ENCODE measurements at regions not wholly inside any gene's neighbourhood (a gene's known extent, or its start where the extent isn't known, plus 50 kb on each side); places are given as distances from the start of the nearest gene placed in this dataset.

DNA sequence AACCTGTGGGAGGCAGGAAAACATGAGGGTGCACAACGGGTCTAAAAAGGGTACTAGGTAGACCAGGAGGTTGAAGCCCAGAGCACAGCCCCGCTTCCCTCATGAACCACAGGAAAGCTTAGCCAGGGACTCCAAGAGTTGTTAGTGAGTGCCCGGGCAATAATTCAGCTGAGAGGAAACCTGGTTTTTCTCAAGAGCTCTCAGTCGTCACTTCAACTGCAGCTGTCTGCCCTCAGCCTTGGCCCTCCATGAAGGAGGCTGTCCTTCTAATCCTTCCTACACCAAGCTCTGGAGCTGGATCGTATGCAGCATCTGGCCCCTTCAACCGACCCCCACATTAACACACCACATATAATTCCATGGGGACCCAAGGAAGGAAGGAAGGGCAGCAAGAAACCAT is 77.0 kb upstream of the BACE2 start:
- DNase-seq (no peak), ATAC-seq (no peak)
- no peak overlapping the region for H3K4me3 ChIP-seq (ENCODE audit: low read length)
- H3K9me3 ChIP-seq (ENCODE audit: low read length) = no peaks in the 10 kb centered on the region
- H3K27me3 ChIP-seq (ENCODE audit: low read length) = peaks cover 76% of the 10 kb centered on the region
- intact Hi-C loops (cut with micrococcal nuclease) = no loop called here
- H2AFZ ChIP-seq (ENCODE audit: low read length) = no peak overlapping the region
- BruUV-seq (replicated peaks) = no TSS peak
- POLR2A ChIA-PET (ENCODE audit: unreplicated experiment) = no interaction called here
- CTCF ChIA-PET = no interaction called here
- H3F3A ChIP-seq (ENCODE audit: low read length, unreplicated experiment) = no peaks in the 10 kb centered on the region
- no peaks in the 10 kb centered on the region for H3K79me2 ChIP-seq (ENCODE audit: low read length)
- H3K27ac ChIP-seq (ENCODE audit: low read length) = no peak overlapping the region
- H3K4me2 ChIP-seq (ENCODE audit: low read length) = no peak overlapping the region
- no peaks in the 10 kb centered on the region for H4K20me1 ChIP-seq (ENCODE audit: low read length)
- TF ChIP-seq, protein P1, sequence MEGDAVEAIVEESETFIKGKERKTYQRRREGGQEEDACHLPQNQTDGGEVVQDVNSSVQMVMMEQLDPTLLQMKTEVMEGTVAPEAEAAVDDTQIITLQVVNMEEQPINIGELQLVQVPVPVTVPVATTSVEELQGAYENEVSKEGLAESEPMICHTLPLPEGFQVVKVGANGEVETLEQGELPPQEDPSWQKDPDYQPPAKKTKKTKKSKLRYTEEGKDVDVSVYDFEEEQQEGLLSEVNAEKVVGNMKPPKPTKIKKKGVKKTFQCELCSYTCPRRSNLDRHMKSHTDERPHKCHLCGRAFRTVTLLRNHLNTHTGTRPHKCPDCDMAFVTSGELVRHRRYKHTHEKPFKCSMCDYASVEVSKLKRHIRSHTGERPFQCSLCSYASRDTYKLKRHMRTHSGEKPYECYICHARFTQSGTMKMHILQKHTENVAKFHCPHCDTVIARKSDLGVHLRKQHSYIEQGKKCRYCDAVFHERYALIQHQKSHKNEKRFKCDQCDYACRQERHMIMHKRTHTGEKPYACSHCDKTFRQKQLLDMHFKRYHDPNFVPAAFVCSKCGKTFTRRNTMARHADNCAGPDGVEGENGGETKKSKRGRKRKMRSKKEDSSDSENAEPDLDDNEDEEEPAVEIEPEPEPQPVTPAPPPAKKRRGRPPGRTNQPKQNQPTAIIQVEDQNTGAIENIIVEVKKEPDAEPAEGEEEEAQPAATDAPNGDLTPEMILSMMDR (conservative IDR thresholded peaks at IDR 0.05; ENCODE audit: low read depth, low read length) = no peak
- TF ChIP-seq EZH2 (IDR thresholded peaks at IDR 0.05; ENCODE audit: low read length, unreplicated experiment) = no peak
- TF ChIP-seq EZH2phosphoT487 (IDR thresholded peaks at IDR 0.05; ENCODE audit: borderline replicate concordance, low read length) = no peak
- no peaks in the 10 kb centered on the region for H3K9me2 ChIP-seq (replicated peaks; ENCODE audit: low read length)
- no peak overlapping the region for H3K9ac ChIP-seq (ENCODE audit: low read length)
- H3K36me3 ChIP-seq (ENCODE audit: low read depth, low read length) = no peaks in the 10 kb centered on the region
- H3K4me1 ChIP-seq (ENCODE audit: insufficient read depth, low read length) = no peaks in the 10 kb centered on the region

DNA sequence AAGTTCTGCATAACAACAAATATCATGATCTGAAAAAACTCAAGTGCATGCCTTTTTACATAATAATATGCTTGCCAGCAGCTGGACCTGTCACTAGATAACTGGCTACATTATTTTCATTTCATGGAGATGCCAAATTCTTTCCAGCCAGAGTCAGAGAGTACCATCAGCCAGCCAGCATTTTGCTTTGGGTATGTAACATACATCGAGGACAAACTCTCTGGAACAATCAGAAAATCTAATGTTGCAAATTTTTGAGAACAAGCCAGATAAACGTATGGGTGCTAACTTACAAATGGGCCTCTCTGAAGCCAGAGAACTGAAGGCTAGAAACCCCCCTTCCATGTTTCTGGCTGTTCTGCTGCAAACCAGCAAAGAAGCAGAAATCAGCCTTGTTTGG is 76.3 kb upstream of the BACE2 start:
- POLR2A ChIA-PET (ENCODE audit: unreplicated experiment) = no interaction called here
- intact Hi-C loops (cut with micrococcal nuclease) = no loop called here
- no peak overlapping the region for H3K27ac ChIP-seq (ENCODE audit: low read length)
- BruUV-seq (replicated peaks) = no TSS peak
- TF ChIP-seq EZH2phosphoT487 (IDR thresholded peaks at IDR 0.05; ENCODE audit: borderline replicate concordance, low read length) = no peak
- no peaks in the 10 kb centered on the region for H3K9me2 ChIP-seq (replicated peaks; ENCODE audit: low read length)
- CTCF ChIA-PET = no interaction called here
- H3K9ac ChIP-seq (ENCODE audit: low read length) = no peak overlapping the region
- H3K4me3 ChIP-seq (ENCODE audit: low read length) = no peak overlapping the region
- no peak overlapping the region for H2AFZ ChIP-seq (ENCODE audit: low read length)
- H3K27me3 ChIP-seq (ENCODE audit: low read length) = peaks cover 77% of the 10 kb centered on the region
- H3K79me2 ChIP-seq (ENCODE audit: low read length) = no peaks in the 10 kb centered on the region
- ATAC-seq = no peak
- no peak for DNase-seq
- no peaks in the 10 kb centered on the region for H4K20me1 ChIP-seq (ENCODE audit: low read length)
- H3F3A ChIP-seq (ENCODE audit: low read length, unreplicated experiment) = no peaks in the 10 kb centered on the region
- H3K4me1 ChIP-seq (ENCODE audit: insufficient read depth, low read length) = no peaks in the 10 kb centered on the region
- no peaks in the 10 kb centered on the region for H3K9me3 ChIP-seq (ENCODE audit: low read length)
- H3K36me3 ChIP-seq (ENCODE audit: low read depth, low read length) = no peaks in the 10 kb centered on the region
- no peak overlapping the region for H3K4me2 ChIP-seq (ENCODE audit: low read length)

DNA sequence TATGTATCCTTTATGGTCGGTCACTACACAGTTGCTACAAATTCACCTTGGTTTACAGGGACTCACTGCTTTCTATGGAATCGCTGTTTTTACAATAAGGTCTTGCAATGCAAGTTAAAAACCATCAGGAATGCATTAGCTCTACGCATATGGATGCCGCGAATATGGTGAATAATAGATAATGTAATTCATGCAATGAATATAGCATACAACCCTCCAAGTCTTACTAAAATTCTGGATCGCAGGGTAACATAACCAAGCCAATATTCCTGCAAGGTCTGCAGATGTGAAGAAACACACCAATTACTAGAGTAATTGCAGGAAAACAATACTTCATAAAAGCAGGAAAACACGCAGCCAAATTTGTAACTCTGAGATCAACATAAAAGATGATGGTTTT is 75.6 kb upstream of the BACE2 start:
- no TSS peak for BruUV-seq (replicated peaks)
- Histone ChIP-seq H3K9me2 (replicated peaks; ENCODE audit: low read length) (no peaks in the 10 kb centered on the region), H3K4me3 (ENCODE audit: low read length) (no peak overlapping the region), H4K20me1 (ENCODE audit: low read length) (no peaks in the 10 kb centered on the region), H3K4me1 (ENCODE audit: insufficient read depth, low read length) (no peaks in the 10 kb centered on the region), H3K9ac (ENCODE audit: low read length) (no peak overlapping the region), H3K36me3 (ENCODE audit: low read depth, low read length) (no peaks in the 10 kb centered on the region), H3K9me3 (ENCODE audit: low read length) (no peaks in the 10 kb centered on the region), H3K4me2 (ENCODE audit: low read length) (no peak overlapping the region), H2AFZ (ENCODE audit: low read length) (no peak overlapping the region), H3K79me2 (ENCODE audit: low read length) (no peaks in the 10 kb centered on the region), H3K27ac (ENCODE audit: low read length) (no peak overlapping the region), H3F3A (ENCODE audit: low read length, unreplicated experiment) (no peaks in the 10 kb centered on the region), H3K27me3 (ENCODE audit: low read length) (peaks cover 77% of the 10 kb centered on the region)
- ChIA-PET CTCF (no interaction called here), POLR2A (ENCODE audit: unreplicated experiment) (no interaction called here)
- no peak for ATAC-seq
- DNase-seq = no peak
- intact Hi-C loops (cut with micrococcal nuclease) = no loop called here
- TF ChIP-seq EZH2 (IDR thresholded peaks at IDR 0.05; ENCODE audit: low read length, unreplicated experiment) (no peak), EZH2phosphoT487 (IDR thresholded peaks at IDR 0.05; ENCODE audit: borderline replicate concordance, low read length) (no peak)

DNA sequence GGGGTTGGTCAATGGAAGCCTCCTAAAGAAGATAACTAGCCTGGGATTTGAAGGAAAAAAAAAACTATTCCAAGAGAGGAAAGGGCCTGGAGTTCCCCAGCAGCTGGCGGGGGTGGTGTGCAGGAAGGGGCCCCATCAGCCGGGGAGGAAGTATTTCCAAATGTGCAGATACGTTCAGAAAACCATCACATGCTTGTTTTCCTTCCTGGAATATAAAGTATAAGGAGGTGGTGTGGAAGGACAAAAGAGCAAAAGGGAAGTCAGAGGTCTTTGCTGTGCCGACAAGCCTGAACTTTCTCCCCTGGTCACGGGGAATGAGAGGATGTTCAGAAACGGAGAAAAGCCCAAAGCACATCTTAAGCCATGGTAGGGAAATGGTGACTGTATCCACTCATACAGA is 72.0 kb upstream of the BACE2 start:
- Histone ChIP-seq H3K27ac (ENCODE audit: low read length) (no peak overlapping the region), H3K9me2 (replicated peaks; ENCODE audit: low read length) (no peaks in the 10 kb centered on the region), H3K9me3 (ENCODE audit: low read length) (no peaks in the 10 kb centered on the region), H3K79me2 (ENCODE audit: low read length) (no peaks in the 10 kb centered on the region), H2AFZ (ENCODE audit: low read length) (no peak overlapping the region), H4K20me1 (ENCODE audit: low read length) (no peaks in the 10 kb centered on the region), H3K27me3 (ENCODE audit: low read length) (peaks cover 62% of the 10 kb centered on the region), H3K4me1 (ENCODE audit: insufficient read depth, low read length) (no peaks in the 10 kb centered on the region), H3K36me3 (ENCODE audit: low read depth, low read length) (no peaks in the 10 kb centered on the region), H3K9ac (ENCODE audit: low read length) (no peak overlapping the region), H3K4me3 (ENCODE audit: low read length) (no peak overlapping the region), H3F3A (ENCODE audit: low read length, unreplicated experiment) (no peaks in the 10 kb centered on the region), H3K4me2 (ENCODE audit: low read length) (no peak overlapping the region)
- no peak for TF ChIP-seq EZH2phosphoT487 (IDR thresholded peaks at IDR 0.05; ENCODE audit: borderline replicate concordance, low read length)
- no peak for TF ChIP-seq EZH2 (IDR thresholded peaks at IDR 0.05; ENCODE audit: low read length, unreplicated experiment)
- TF ChIP-seq, protein P1 (conservative IDR thresholded peaks at IDR 0.05; ENCODE audit: low read depth, low read length) = no peak
- ChIA-PET CTCF (interaction anchor here (0.6 kb wide), 1 partner anchor 1799 kb away, joined by 3 read pairs; no protein-coding TSS in a partner anchor), POLR2A (ENCODE audit: unreplicated experiment) (no interaction called here)
- BruUV-seq (replicated peaks) = no TSS peak
- ATAC-seq (no peak), DNase-seq (no peak)
- intact Hi-C loops (cut with micrococcal nuclease) = no loop called here

Measured in PC-3 (cell line).